ENCODE measurements at regions not wholly inside any gene's neighbourhood (a gene's known extent, or its start where the extent isn't known, plus 50 kb on each side); places are given as distances from the start of the nearest gene placed in this dataset.

GRCh38 chr15:39242345-39242744 is 338.5 kb upstream of the THBS1 start:
- CTCF ChIA-PET = interaction anchor here (1.1 kb wide), 1 partner anchor 425 kb away, joined by 3 read pairs; no protein-coding TSS in a partner anchor
- TF ChIP-seq CTCF (IDR thresholded peaks at IDR 0.05; ENCODE audit: low read depth, low read length) = no peak
- Histone ChIP-seq H3K27ac (ENCODE audit: low read depth, low read length) (no peak overlapping the region), H3K9me3 (ENCODE audit: control insufficient read depth, insufficient read depth, low read length) (no peaks in the 10 kb centered on the region), H3K4me3 (ENCODE audit: low read depth, low read length) (no peak overlapping the region), H3K27me3 (ENCODE audit: control insufficient read depth, insufficient read depth, low read length) (no peaks in the 10 kb centered on the region)
- no peak for DNase-seq (ENCODE audit: low read depth, low spot score)
- POLR2A ChIA-PET = no interaction called here

GRCh38 chr15:39243396-39243795 is 337.5 kb upstream of the THBS1 start:
- no peak overlapping the region for H3K4me3 ChIP-seq (ENCODE audit: low read depth, low read length)
- no peak for TF ChIP-seq CTCF (IDR thresholded peaks at IDR 0.05; ENCODE audit: low read depth, low read length)
- ChIA-PET CTCF (interaction anchor here (1.1 kb wide), 1 partner anchor 426 kb away, joined by 3 read pairs; no protein-coding TSS in a partner anchor), POLR2A (interaction anchor here (0.6 to 1.2 kb wide), 4 partner anchors 61 to 340 kb away, joined by 3 to 7 read pairs (median 3); partner anchors contain the start of gene THBS1)
- no peaks in the 10 kb centered on the region for H3K9me3 ChIP-seq (ENCODE audit: control insufficient read depth, insufficient read depth, low read length)
- no peaks in the 10 kb centered on the region for H3K27me3 ChIP-seq (ENCODE audit: control insufficient read depth, insufficient read depth, low read length)
- no peak for DNase-seq (ENCODE audit: low read depth, low spot score)
- H3K27ac ChIP-seq (ENCODE audit: low read depth, low read length) = no peak overlapping the region

GRCh38 chr15:39244776-39245175 is 336.1 kb upstream of the THBS1 start:
- POLR2A ChIA-PET = no interaction called here

GRCh38 chr15:39246523-39246922 is 334.4 kb upstream of the THBS1 start:
- no peak for DNase-seq (ENCODE audit: low read depth, low spot score)
- Histone ChIP-seq H3K27ac (ENCODE audit: low read depth, low read length) (no peak overlapping the region), H3K4me3 (ENCODE audit: low read depth, low read length) (no peak overlapping the region), H3K27me3 (ENCODE audit: control insufficient read depth, insufficient read depth, low read length) (no peaks in the 10 kb centered on the region), H3K9me3 (ENCODE audit: control insufficient read depth, insufficient read depth, low read length) (no peaks in the 10 kb centered on the region)
- CTCF ChIA-PET = no interaction called here
- POLR2A ChIA-PET = interaction anchor here (0.6 kb wide), 1 partner anchor 66 kb away, joined by 3 read pairs; no protein-coding TSS in a partner anchor
- no peak for TF ChIP-seq CTCF (IDR thresholded peaks at IDR 0.05; ENCODE audit: low read depth, low read length)

More at GRCh38 chr15:39244776-39245175, 336.1 kb upstream of the THBS1 start:
- DNase-seq (ENCODE audit: low read depth, low spot score) = no peak
- no peak for TF ChIP-seq CTCF (IDR thresholded peaks at IDR 0.05; ENCODE audit: low read depth, low read length)
- H3K4me3 ChIP-seq (ENCODE audit: low read depth, low read length) = no peak overlapping the region
- H3K27ac ChIP-seq (ENCODE audit: low read depth, low read length) = no peak overlapping the region
- CTCF ChIA-PET = no interaction called here
- no peaks in the 10 kb centered on the region for H3K9me3 ChIP-seq (ENCODE audit: control insufficient read depth, insufficient read depth, low read length)
- no peaks in the 10 kb centered on the region for H3K27me3 ChIP-seq (ENCODE audit: control insufficient read depth, insufficient read depth, low read length)

- TF ChIP-seq CTCF (IDR thresholded peaks at IDR 0.05; ENCODE audit: low read depth, low read length) = no peak
- no peak overlapping the region for H3K27ac ChIP-seq (ENCODE audit: low read depth, low read length)
- CTCF ChIA-PET = no interaction called here
- H3K9me3 ChIP-seq (ENCODE audit: control insufficient read depth, insufficient read depth, low read length) = no peaks in the 10 kb centered on the region
- no peak for DNase-seq (ENCODE audit: low read depth, low spot score)
- H3K4me3 ChIP-seq (ENCODE audit: low read depth, low read length) = no peak overlapping the region
- no peaks in the 10 kb centered on the region for H3K27me3 ChIP-seq (ENCODE audit: control insufficient read depth, insufficient read depth, low read length)
- POLR2A ChIA-PET = no interaction called here
Observed at GRCh38 chr15:39247574-39247973, 333.3 kb upstream of the THBS1 start.
